Kidney epithelial cell (primary cell): ENCODE measurements at regions not wholly inside any gene's neighbourhood (a gene's known extent, or its start where the extent isn't known, plus 50 kb on each side); places are given as distances from the start of the nearest gene placed in this dataset.

ENCODE experiments used
- DNase-seq: peaks from one replicate; pipeline ENCODE4 v3.0.0-alpha.2; 2010; ENCODE audit warnings: low read depth
- H3K27me3 ChIP-seq: 2 replicates; pipeline ENCODE4 v1.6.0; 2011; ENCODE audit warnings: low read length; ENCODE audit not compliant: control insufficient read depth, insufficient read depth
- H3K36me3 ChIP-seq: 2 replicates; pipeline ENCODE4 v1.5.1; 2011; ENCODE audit warnings: low read length; ENCODE audit not compliant: control insufficient read depth, insufficient read depth
- H3K4me3 ChIP-seq: 2 replicates; pipeline ENCODE4 v1.5.1; 2011; ENCODE audit warnings: low read depth, mild to moderate bottlenecking, control low read depth, low read length
- TF ChIP-seq, protein P1 (sequence below): IDR thresholded peaks from 2 replicates; pipeline ENCODE4 v1.5.1; 2011; ENCODE audit warnings: mild to moderate bottlenecking, moderate library complexity, low read length, control low read depth, inconsistent platforms; ENCODE audit not compliant: insufficient read depth, poor library complexity, severe bottlenecking

- H3K4me3 ChIP-seq = no peak overlapping the region
- H3K36me3 ChIP-seq = no peaks in the 10 kb centered on the region
- H3K27me3 ChIP-seq = no peaks in the 10 kb centered on the region
- DNase-seq = no peak
- TF ChIP-seq, protein P1, sequence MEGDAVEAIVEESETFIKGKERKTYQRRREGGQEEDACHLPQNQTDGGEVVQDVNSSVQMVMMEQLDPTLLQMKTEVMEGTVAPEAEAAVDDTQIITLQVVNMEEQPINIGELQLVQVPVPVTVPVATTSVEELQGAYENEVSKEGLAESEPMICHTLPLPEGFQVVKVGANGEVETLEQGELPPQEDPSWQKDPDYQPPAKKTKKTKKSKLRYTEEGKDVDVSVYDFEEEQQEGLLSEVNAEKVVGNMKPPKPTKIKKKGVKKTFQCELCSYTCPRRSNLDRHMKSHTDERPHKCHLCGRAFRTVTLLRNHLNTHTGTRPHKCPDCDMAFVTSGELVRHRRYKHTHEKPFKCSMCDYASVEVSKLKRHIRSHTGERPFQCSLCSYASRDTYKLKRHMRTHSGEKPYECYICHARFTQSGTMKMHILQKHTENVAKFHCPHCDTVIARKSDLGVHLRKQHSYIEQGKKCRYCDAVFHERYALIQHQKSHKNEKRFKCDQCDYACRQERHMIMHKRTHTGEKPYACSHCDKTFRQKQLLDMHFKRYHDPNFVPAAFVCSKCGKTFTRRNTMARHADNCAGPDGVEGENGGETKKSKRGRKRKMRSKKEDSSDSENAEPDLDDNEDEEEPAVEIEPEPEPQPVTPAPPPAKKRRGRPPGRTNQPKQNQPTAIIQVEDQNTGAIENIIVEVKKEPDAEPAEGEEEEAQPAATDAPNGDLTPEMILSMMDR = no peak
Measured at GRCh38 chr3:117010318-117010717, 300.7 kb downstream of the TUSC7 start.

GRCh38 chr3:117011687-117012250 lies 302.2 kb downstream of the TUSC7 start:
- TF ChIP-seq, protein P1 = no peak
- no peaks in the 10 kb centered on the region for H3K27me3 ChIP-seq
- no peak overlapping the region for H3K4me3 ChIP-seq
- no peak for DNase-seq
- no peaks in the 10 kb centered on the region for H3K36me3 ChIP-seq

- H3K36me3 ChIP-seq = no peaks in the 10 kb centered on the region
- DNase-seq = no peak
- TF ChIP-seq, protein P1 = peak; percentile 11
- H3K4me3 ChIP-seq = no peak overlapping the region
- no peaks in the 10 kb centered on the region for H3K27me3 ChIP-seq
Measured at GRCh38 chr3:117016378-117016777, 306.8 kb downstream of the TUSC7 start.

DNA sequence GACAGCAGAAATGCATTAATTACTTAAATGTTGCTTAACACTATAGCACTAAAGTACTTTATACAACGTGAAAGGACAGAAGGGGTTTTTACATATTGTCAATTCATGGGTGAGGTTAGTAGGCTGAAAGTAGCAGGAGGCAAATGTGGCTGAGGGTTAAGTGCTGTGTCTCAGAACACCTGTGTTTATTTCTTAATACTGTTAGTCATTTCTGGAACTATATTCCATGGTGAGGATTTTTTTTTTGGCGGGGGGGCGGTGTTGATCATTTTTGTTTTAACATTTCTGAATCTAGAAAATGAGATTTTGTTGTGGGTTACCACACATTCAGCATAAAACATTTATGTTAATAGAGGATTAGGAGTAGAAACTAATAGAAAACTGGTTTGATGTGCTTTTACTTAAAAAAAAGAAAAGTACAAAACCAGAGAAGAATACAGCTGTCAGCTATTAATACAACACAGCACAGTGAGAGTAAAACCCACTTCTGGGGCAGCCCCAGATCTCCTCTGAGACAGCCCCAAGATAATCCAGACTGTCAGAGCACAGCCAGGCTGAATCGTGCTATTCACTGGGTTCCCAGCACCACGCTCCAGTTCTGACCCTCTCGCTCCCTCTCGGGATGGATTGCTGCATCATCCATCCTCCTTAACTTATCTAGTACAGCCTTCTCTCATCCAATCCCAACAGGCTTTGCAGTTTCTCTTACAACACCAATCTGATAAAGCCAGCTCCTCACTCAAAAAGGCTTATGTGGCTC lies 307.7 kb downstream of the TUSC7 start:
- H3K36me3 ChIP-seq = no peaks in the 10 kb centered on the region
- DNase-seq = no peak
- TF ChIP-seq, protein P1 = no peak

GRCh38 chr3:117018655-117019054 lies 309.1 kb downstream of the TUSC7 start:
- Histone ChIP-seq H3K4me3 (no peak overlapping the region), H3K36me3 (no peaks in the 10 kb centered on the region), H3K27me3 (no peaks in the 10 kb centered on the region)
- no peak for DNase-seq
- TF ChIP-seq, protein P1 = no peak

More for the DNA sequence above, 307.7 kb downstream of the TUSC7 start:
- Histone ChIP-seq H3K27me3 (no peaks in the 10 kb centered on the region), H3K4me3 (no peak overlapping the region)
